GM12872 (cell line): ENCODE measurements at regions not wholly inside any gene's neighbourhood (a gene's known extent, or its start where the extent isn't known, plus 50 kb on each side); places are given as distances from the start of the nearest gene placed in this dataset.

Experiments used
- CTCF ChIP-seq: IDR thresholded peaks from 3 replicates; pipeline ENCODE4 v1.5.1; 2011; ENCODE audit warnings: low read depth, mild to moderate bottlenecking, low read length, moderate library complexity; ENCODE audit not compliant: insufficient read depth

DNA sequence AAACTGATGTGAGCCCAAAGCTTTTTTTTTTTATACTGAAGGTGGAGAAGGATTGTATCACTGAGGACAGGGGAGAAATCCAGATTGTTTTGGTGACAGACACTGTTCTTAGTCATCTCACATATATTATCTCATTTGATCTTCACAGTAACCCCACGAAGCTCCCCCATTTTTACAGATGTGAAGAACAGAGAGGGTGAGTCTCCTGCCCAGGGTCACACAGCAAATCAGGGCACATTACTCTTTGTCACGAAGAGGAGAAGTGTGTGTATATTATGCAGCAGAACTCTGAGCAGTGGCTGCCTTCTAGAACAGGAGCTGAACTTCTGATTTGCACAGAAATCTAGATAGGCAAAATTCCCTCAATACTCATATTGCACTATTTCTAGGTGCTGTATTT lies 504.3 kb downstream of the XYLT1 start:
- TF ChIP-seq CTCF, result no peak

GRCh38 chr16:16971042-16971441 lies 499.7 kb downstream of the XYLT1 start:
- no peak for TF ChIP-seq CTCF

DNA sequence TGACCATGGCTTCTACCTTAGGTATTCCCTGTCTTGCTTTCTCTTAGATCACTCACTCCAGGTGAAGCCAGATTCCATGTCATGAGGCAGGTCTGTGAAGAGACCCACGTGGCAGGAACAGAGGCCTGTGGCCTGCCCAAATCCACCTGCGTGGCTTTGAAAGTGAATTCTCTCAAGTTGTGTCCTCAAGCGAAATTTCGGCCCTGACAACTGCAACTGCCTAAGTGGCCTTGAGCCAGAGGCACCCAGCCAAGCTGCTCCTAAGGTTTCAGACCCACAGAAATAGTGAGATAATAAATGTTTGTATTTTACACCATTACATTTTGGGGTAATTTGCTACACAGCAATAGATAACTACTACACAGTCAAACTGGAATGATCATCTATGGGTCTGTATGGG lies 497.9 kb downstream of the XYLT1 start:
- no peak for TF ChIP-seq CTCF

GRCh38 chr16:16973707-16974591 lies 496.8 kb downstream of the XYLT1 start:
- no peak for TF ChIP-seq CTCF

DNA sequence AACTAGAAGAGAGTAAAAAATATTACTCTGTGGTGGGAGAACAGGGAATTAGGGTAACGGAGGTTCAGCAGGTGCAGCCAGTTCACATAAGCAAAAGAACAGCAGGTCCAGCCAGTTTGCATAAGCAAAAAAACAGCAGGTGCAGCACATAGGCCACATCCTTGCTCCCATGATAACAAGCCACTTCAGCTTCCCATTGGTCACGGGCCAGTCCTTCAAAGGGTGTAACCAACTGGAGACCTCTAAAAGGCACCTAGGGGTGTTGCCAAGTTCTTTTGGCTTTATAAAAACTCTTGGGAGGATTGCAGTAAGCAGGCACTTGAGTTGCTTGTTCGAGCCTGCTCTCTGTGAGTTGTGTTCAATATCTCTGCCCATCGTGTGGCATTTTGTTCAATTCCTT lies 488.1 kb downstream of the XYLT1 start:
- no peak for TF ChIP-seq CTCF

GRCh38 chr16:16983582-16983981 lies 487.2 kb downstream of the XYLT1 start:
- no peak for TF ChIP-seq CTCF

DNA sequence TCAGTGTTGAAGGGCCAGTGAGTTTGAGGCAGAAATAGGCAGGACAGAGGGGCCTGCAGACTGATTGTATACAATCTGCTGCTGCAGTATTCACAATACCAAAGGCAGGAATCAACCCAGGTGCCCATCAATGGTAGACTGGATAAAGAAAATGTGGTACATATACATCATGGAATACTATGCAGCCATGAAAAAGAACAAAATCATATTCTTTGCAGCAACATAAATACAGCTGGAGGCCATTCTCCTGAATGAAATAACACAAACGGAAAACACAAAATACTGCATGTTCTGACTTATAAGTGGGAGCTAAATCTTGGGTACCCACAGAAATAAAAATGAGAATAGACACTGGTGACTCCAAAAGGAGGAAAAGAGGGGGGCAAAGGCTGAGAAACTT lies 485.1 kb downstream of the XYLT1 start:
- TF ChIP-seq CTCF, result no peak
